ENCODE measurements at regions not wholly inside any gene's neighbourhood (a gene's known extent, or its start where the extent isn't known, plus 50 kb on each side); places are given as distances from the start of the nearest gene placed in this dataset.

GRCh38 chr3:78048698-78049097, 1008.8 kb downstream of the ROBO2 start:
- no peaks in the 10 kb centered on the region for H3K27me3 Mint-ChIP-seq (ENCODE audit: low read depth)
- no peak overlapping the region for H3K27ac Mint-ChIP-seq (ENCODE audit: unreplicated experiment)
- H3K9me3 Mint-ChIP-seq (ENCODE audit: low read depth): no peaks in the 10 kb centered on the region
- H3K4me3 Mint-ChIP-seq (ENCODE audit: unreplicated experiment): no peak overlapping the region
- TF ChIP-seq CTCF (IDR thresholded peaks at IDR 0.05): no peak
- no peaks in the 10 kb centered on the region for H3K36me3 Mint-ChIP-seq (ENCODE audit: low read depth)
- no peak for DNase-seq (ENCODE audit: low spot score)
- peaks cover 7% of the 10 kb centered on the region for H3K4me1 Mint-ChIP-seq (ENCODE audit: low read depth)

GRCh38 chr3:78049521-78049920, 1009.6 kb downstream of the ROBO2 start:
- no peaks in the 10 kb centered on the region for H3K9me3 Mint-ChIP-seq (ENCODE audit: low read depth)
- H3K27me3 Mint-ChIP-seq (ENCODE audit: low read depth): no peaks in the 10 kb centered on the region
- no peak overlapping the region for H3K4me3 Mint-ChIP-seq (ENCODE audit: unreplicated experiment)
- H3K36me3 Mint-ChIP-seq (ENCODE audit: low read depth): no peaks in the 10 kb centered on the region
- H3K4me1 Mint-ChIP-seq (ENCODE audit: low read depth): peaks cover 7% of the 10 kb centered on the region
- DNase-seq (ENCODE audit: low spot score): no peak
- TF ChIP-seq CTCF (IDR thresholded peaks at IDR 0.05): no peak
- no peak overlapping the region for H3K27ac Mint-ChIP-seq (ENCODE audit: unreplicated experiment)

- DNase-seq (ENCODE audit: low spot score): no peak
- Mint-ChIP-seq H3K4me1 (ENCODE audit: low read depth) (peaks cover 7% of the 10 kb centered on the region), H3K36me3 (ENCODE audit: low read depth) (no peaks in the 10 kb centered on the region), H3K27me3 (ENCODE audit: low read depth) (no peaks in the 10 kb centered on the region), H3K27ac (ENCODE audit: unreplicated experiment) (no peak overlapping the region), H3K9me3 (ENCODE audit: low read depth) (no peaks in the 10 kb centered on the region), H3K4me3 (ENCODE audit: unreplicated experiment) (no peak overlapping the region)
- no peak for TF ChIP-seq CTCF (IDR thresholded peaks at IDR 0.05)
These were observed 1010.6 kb downstream of the ROBO2 start for GRCh38 chr3:78050276-78051065.

- Mint-ChIP-seq H3K27me3 (ENCODE audit: low read depth) (no peaks in the 10 kb centered on the region), H3K36me3 (ENCODE audit: low read depth) (no peaks in the 10 kb centered on the region), H3K9me3 (ENCODE audit: low read depth) (no peaks in the 10 kb centered on the region), H3K4me3 (ENCODE audit: unreplicated experiment) (no peak overlapping the region), H3K27ac (ENCODE audit: unreplicated experiment) (no peak overlapping the region), H3K4me1 (ENCODE audit: low read depth) (peaks cover 7% of the 10 kb centered on the region)
- no peak for DNase-seq (ENCODE audit: low spot score)
- TF ChIP-seq CTCF (IDR thresholded peaks at IDR 0.05): no peak
These were observed 1012.8 kb downstream of the ROBO2 start for GRCh38 chr3:78052746-78053145.

- Mint-ChIP-seq H3K36me3 (ENCODE audit: low read depth) (no peaks in the 10 kb centered on the region), H3K27ac (ENCODE audit: unreplicated experiment) (no peak overlapping the region), H3K4me1 (ENCODE audit: low read depth) (no peaks in the 10 kb centered on the region), H3K4me3 (ENCODE audit: unreplicated experiment) (no peak overlapping the region), H3K27me3 (ENCODE audit: low read depth) (no peaks in the 10 kb centered on the region), H3K9me3 (ENCODE audit: low read depth) (no peaks in the 10 kb centered on the region)
- no peak for DNase-seq (ENCODE audit: low spot score)
- TF ChIP-seq CTCF (IDR thresholded peaks at IDR 0.05): peak; percentile 10
These were observed 1026.4 kb downstream of the ROBO2 start for GRCh38 chr3:78066287-78066686.
